ENCODE measurements at regions not wholly inside any gene's neighbourhood (a gene's known extent, or its start where the extent isn't known, plus 50 kb on each side); places are given as distances from the start of the nearest gene placed in this dataset.

GRCh38 chr7:112573302-112574039, 92.7 kb downstream of the LSMEM1 start (continued):
- TF ChIP-seq DNMT1 (IDR thresholded peaks at IDR 0.05) (no peak), ZBTB5 (IDR thresholded peaks at IDR 0.05) (no peak), ETV5 (CRISPR knock-in tag; IDR thresholded peaks at IDR 0.05; ENCODE audit: low read depth) (no peak), ZNF511 (CRISPR knock-in tag; IDR thresholded peaks at IDR 0.05) (no peak), PHF8 (IDR thresholded peaks at IDR 0.05; ENCODE audit: borderline replicate concordance, low read length) (no peak), CEBPG (CRISPR knock-in tag; IDR thresholded peaks at IDR 0.05) (no peak), CEBPG (tag; conservative IDR thresholded peaks at IDR 0.05 in 1 of 2, IDR thresholded peaks at IDR 0.05 in 1 of 2) (no peak), TAF1 (IDR thresholded peaks at IDR 0.05; ENCODE audit: control insufficient read depth, extremely low read depth, insufficient read depth, low read length, severe bottlenecking) (peak; percentile 33), RUNX1 (IDR thresholded peaks at IDR 0.05; ENCODE audit: low read depth) (peak; percentile 89; the same call in 1 of the 2 replicates), TCF7 (IDR thresholded peaks at IDR 0.05; ENCODE audit: borderline replicate concordance) (no peak), HMGN3 (IDR thresholded peaks at IDR 0.05; ENCODE audit: borderline replicate concordance, extremely low read depth, insufficient read length, low read depth, low read length) (peak; percentile 72), NR4A1 (CRISPR knock-in tag; IDR thresholded peaks at IDR 0.05) (no peak), NR4A1 (tag; IDR thresholded peaks at IDR 0.05) (no peak), MED1 (CRISPR knock-in tag; IDR thresholded peaks at IDR 0.05; ENCODE audit: borderline replicate concordance) (no peak), TARDBP (IDR thresholded peaks at IDR 0.05) (no peak), SIRT6 (IDR thresholded peaks at IDR 0.05; ENCODE audit: low read depth, low read length) (no peak), GMEB1 (CRISPR knock-in tag; IDR thresholded peaks at IDR 0.05) (no peak), CBX2 (IDR thresholded peaks at IDR 0.05; ENCODE audit: insufficient read depth, low read length, poor library complexity, severe bottlenecking) (no peak), NFYB (IDR thresholded peaks at IDR 0.05; ENCODE audit: extremely low read depth, insufficient read length) (no peak), ZFX (CRISPR knock-in tag; IDR thresholded peaks at IDR 0.05) (no peak), HOXB6 (CRISPR knock-in tag; IDR thresholded peaks at IDR 0.05; ENCODE audit: borderline replicate concordance) (no peak), ZEB2 (IDR thresholded peaks at IDR 0.05) (peak; percentile 81; the same call in 1 of the 2 replicates), EZH2 (IDR thresholded peaks at IDR 0.05; ENCODE audit: borderline replicate concordance, low read depth, low read length) (no peak)
